H1 (cell line): ENCODE measurements at regions not wholly inside any gene's neighbourhood (a gene's known extent, or its start where the extent isn't known, plus 50 kb on each side); places are given as distances from the start of the nearest gene placed in this dataset.

Source experiments
- TF ChIP-seq, protein P1 (sequence below): IDR thresholded peaks from 2 replicates; pipeline ENCODE4 v1.6.1; 2012; ENCODE audit warnings: inconsistent platforms

DNA sequence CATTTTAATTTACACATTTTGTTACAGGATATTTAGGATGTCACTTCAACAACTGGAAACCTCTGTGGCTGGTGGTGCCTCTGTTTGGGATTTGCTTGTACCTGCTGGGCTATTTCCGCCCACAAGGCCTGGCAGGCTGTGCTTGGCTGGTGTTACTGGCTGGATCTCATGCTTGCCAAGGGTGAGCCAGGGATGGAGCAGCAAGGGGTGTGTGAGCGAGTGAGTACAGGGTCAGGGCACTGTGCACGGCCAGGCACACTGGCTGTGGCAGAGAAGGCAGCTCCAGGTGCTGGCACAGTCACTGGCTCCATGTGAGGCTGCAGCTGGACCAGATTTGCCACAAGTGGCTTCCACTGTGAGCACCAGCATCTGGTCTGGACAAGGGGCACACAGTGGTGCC is 1254.8 kb downstream of the SLITRK5 start (continued):
- TF ChIP-seq, protein P1, sequence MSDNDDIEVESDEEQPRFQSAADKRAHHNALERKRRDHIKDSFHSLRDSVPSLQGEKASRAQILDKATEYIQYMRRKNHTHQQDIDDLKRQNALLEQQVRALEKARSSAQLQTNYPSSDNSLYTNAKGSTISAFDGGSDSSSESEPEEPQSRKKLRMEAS: no peak
- TF ChIP-seq, all 59 proteins: peak for 0
